ENCODE measurements at regions not wholly inside any gene's neighbourhood (a gene's known extent, or its start where the extent isn't known, plus 50 kb on each side); places are given as distances from the start of the nearest gene placed in this dataset.

GRCh38 chr16:64440005-64440404, 681.9 kb downstream of the CDH11 start:
- no peak for TF ChIP-seq CTCF (conservative IDR thresholded peaks at IDR 0.05)
- TF ChIP-seq ZFX (IDR thresholded peaks at IDR 0.05), result no peak

Data from C4-2B (cell line).